NB4 (cell line): ENCODE measurements at regions not wholly inside any gene's neighbourhood (a gene's known extent, or its start where the extent isn't known, plus 50 kb on each side); places are given as distances from the start of the nearest gene placed in this dataset.

Experiments
- DNase-seq: peaks from one replicate; pipeline ENCODE4 v3.0.0; 2010; ENCODE audit warnings: low read depth
- H3K4me3 ChIP-seq: one replicate; pipeline ENCODE4 v1.5.1; 2011; ENCODE audit warnings: mild to moderate bottlenecking, low read depth, low read length, moderate library complexity
- CTCF ChIP-seq: IDR thresholded peaks from one replicate; pipeline ENCODE4 v1.5.1; 2012; ENCODE audit warnings: low read depth, low read length
- MYC ChIP-seq: IDR thresholded peaks from 2 replicates; pipeline ENCODE4 v1.6.1; 2011; ENCODE audit warnings: low read depth, low read length
- POLR2A ChIP-seq: IDR thresholded peaks from 2 replicates; pipeline ENCODE4 v1.6.1; 2011; ENCODE audit warnings: mild to moderate bottlenecking; ENCODE audit not compliant: insufficient read length; ENCODE audit errors: extremely low read depth
- TF ChIP-seq, protein P1 (sequence below): IDR thresholded peaks from 2 replicates; pipeline ENCODE4 v1.6.1; 2011; ENCODE audit warnings: low read depth, low read length

GRCh38 chr6:73943411-73943810 lies 247.4 kb downstream of the CD109 start:
- no peak for DNase-seq
- no peak overlapping the region for H3K4me3 ChIP-seq
- TF ChIP-seq MYC (no peak), POLR2A (no peak), CTCF (no peak)
- TF ChIP-seq, protein P1, sequence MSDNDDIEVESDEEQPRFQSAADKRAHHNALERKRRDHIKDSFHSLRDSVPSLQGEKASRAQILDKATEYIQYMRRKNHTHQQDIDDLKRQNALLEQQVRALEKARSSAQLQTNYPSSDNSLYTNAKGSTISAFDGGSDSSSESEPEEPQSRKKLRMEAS, result no peak

DNA sequence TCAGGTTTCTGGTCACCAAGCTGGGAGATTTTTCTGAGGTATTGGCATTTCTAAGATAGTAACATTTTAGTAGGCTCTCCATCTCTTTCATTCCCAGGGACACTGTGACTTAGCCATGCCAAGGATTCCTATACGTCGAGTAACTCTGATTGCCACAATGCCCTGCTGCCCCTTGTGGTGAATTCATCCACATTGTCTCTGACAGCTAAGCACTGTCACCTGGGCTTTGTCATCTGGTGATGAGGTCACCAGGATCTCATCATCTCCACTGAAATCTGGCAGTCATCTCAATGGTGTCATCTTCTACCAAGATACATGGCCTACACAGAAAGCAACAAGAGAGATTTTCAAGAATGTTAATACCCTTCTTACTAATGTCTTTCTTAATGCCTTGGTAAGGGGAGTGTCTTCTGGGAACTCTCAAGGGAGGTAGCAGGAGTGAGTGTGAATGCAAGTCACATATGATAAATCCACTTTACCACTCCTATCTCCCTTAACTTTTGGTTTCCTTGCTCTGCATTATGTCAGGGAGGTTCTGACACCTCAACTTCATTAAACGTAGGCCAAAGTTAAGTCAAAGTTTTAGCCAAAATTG lies 246.7 kb downstream of the CD109 start:
- DNase-seq, result peak; percentile 4

GRCh38 chr6:73941892-73942291 lies 245.9 kb downstream of the CD109 start:
- DNase-seq, result no peak
- TF ChIP-seq MYC, result no peak
- TF ChIP-seq CTCF, result no peak
- TF ChIP-seq POLR2A, result no peak
- TF ChIP-seq, protein P1, result no peak
- H3K4me3 ChIP-seq, result no peak overlapping the region

More for the DNA sequence above, 246.7 kb downstream of the CD109 start:
- H3K4me3 ChIP-seq, result no peak overlapping the region
- TF ChIP-seq CTCF (no peak), MYC (no peak), POLR2A (no peak)
- TF ChIP-seq, protein P1, result no peak

DNA sequence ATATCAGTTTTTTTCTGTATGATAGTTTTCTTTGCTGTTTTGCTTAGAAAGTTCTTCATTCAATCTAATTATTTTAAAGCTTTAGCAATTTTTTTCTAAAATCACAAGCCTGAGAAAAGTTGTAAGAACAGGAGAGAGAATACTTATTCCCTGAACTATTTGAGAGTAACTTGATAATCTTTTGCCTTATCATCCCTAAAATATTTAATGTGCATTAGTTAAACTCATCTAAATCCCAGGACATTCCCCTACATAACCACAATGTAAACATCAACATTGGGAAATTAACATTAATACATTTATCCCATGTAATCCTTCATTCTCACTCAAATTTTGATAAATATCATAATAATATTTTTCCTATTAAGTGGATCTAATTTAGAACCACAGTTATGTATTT lies 241.8 kb downstream of the CD109 start:
- no peak for TF ChIP-seq CTCF
- TF ChIP-seq, protein P1, result no peak
- TF ChIP-seq POLR2A, result no peak
- TF ChIP-seq MYC, result no peak
- H3K4me3 ChIP-seq, result no peak overlapping the region
- DNase-seq, result no peak

DNA sequence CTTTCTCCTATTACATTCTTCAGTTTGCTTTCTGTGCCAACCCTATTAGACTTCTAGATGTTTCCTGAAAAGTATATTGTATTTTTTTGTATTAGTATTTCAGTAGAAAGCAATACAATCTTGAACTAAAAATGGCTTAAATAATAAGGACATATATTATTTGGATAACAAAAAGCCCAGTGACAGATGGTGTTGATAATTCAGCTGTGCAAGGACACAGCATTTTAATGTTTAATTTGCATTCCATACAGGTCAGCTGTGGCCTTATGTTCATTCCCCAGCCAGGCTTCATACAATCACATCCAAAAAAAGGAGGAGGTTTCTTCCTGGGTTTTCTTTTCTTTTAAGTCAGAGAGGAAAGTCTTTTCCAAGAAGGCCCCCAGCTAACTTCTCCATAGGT lies 236.9 kb downstream of the CD109 start:
- no peak overlapping the region for H3K4me3 ChIP-seq
- DNase-seq, result no peak
- TF ChIP-seq CTCF (no peak), POLR2A (no peak), MYC (no peak)
- TF ChIP-seq, protein P1, result no peak

DNA sequence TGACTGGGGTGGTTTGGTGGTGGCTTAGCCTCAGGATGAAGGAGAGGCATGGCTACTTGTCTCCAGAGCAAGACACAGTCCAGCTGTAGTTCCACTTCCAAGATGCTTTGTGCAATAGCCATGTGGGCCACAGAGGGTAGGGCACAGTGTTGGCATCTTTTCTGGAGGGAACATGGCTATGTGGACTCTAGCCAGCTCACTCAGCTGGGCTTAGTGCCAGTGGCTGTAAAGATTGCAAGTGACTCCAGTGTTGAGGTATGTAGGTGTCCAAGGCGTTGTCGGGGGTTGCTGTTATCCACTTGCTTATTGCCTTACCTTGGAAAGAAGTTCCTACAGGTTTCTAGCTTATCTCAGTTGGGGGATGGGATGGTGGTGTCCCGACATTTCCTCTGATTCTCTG lies 233.4 kb downstream of the CD109 start:
- TF ChIP-seq MYC (no peak), CTCF (no peak), POLR2A (no peak)
- TF ChIP-seq, protein P1, result no peak

More for the DNA sequence above, 233.4 kb downstream of the CD109 start:
- DNase-seq, result no peak
- no peak overlapping the region for H3K4me3 ChIP-seq
